ENCODE measurements at regions not wholly inside any gene's neighbourhood (a gene's known extent, or its start where the extent isn't known, plus 50 kb on each side); places are given as distances from the start of the nearest gene placed in this dataset.
A peak's percentile ranks its signal among the peaks of the same experiment; 100 is the strongest.

GRCh38 chr11:104582431-104582830 lies 315.8 kb downstream of the CASP12 start:
- no peak for DNase-seq

- DNase-seq: no peak
These were observed 316.8 kb downstream of the CASP12 start for GRCh38 chr11:104581246-104581980.

- no peak for DNase-seq
These were observed 324.7 kb downstream of the CASP12 start for GRCh38 chr11:104573441-104573990.

- no peak for DNase-seq
These were observed 326.0 kb downstream of the CASP12 start for GRCh38 chr11:104572279-104572678.

GRCh38 chr11:104570078-104570701 lies 328.1 kb downstream of the CASP12 start:
- no peak for DNase-seq

DNA sequence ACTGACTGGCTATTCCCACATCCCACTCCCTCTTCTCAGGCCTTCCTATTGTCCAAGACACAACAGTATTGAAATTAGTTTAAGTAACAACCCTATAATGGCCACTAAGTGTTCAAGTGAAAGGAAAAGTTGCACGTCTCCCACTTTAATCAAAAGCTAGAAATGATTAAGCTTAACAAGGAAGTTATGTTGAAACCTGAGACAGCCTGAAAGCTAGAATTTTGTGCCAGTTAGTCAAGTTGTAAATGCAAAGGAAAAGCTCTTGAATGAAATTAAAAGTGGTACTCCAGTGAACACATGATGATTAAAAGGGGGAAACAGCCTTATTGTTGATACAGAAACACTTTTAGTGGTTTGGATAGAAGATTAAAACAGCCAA lies 332.7 kb downstream of the CASP12 start:
- peak; percentile 22 for DNase-seq

- no peak for DNase-seq
These were observed 333.2 kb downstream of the CASP12 start for GRCh38 chr11:104564921-104565582.

GRCh38 chr11:104556606-104557301 lies 341.5 kb downstream of the CASP12 start:
- no peak for DNase-seq

DNA sequence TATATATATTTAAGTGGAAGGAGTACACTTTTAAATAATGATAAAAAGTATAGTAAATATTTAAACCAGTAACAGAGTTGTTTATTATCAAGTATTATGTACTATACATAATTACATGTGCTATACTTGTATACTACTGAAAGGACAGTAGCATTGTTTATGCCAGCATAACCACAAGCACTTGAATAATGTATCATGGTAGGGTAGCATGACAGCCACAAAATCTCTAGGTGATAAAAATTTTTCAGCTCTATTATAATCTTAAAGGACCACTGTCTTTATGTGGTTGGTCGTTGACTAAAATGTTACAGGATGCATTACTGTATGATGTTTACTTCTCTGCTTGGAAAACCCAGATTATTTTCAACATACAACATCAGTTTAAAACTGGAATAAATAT lies 349.2 kb downstream of the CASP12 start:
- no peak for DNase-seq

DNA sequence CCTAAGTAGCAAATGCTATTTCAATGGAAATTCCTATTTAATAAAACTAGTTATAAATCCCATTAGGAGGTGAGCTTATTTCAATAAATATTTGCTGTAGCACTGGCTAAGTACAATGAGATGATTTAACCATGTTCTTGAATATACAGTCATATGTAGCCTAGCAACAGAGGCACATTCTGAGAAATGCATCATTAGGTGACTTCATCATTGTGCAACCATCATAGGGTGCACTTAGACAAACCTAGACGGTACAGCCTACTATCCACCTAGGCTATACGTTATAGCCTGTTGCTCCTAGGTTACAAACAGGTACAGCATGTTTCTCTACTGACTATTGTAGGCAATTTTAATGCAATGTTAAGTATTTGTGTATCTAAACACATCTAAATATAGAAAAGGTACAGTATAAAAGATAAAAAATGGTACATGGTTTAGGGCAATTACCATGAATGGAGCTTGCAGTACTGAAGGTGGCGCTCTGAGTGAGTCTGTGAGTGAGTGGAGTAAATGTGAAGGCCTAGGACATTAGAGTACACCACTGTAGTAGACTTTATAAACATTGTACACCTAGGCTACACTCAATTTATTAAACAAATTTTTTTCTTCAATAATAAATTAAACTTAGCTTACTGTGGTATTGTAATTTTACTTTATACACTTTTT lies 350.1 kb downstream of the CASP12 start:
- no peak for DNase-seq

- no peak for DNase-seq
These were observed 351.8 kb downstream of the CASP12 start for GRCh38 chr11:104546501-104546900.

GRCh38 chr11:104541701-104542100 lies 356.6 kb downstream of the CASP12 start:
- DNase-seq: no peak

DNA sequence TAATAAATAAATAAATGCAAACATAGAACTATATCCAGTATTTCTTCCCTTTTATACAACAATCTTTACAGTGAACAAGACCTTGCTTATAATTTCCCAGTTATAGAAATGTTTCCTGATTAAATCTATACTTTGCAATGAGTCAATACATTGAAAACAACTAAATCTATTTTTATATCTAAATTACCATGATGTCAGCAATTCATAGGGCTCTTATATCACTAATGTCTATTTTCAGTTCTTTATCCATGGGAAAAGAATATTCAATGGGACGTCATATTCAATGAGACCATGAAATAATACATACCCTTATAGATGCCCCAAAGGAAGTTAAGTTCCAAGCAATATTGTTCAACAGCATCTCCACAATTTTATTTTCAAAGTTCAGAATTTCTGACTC lies 359.9 kb downstream of the CASP12 start:
- no peak for DNase-seq

DNA sequence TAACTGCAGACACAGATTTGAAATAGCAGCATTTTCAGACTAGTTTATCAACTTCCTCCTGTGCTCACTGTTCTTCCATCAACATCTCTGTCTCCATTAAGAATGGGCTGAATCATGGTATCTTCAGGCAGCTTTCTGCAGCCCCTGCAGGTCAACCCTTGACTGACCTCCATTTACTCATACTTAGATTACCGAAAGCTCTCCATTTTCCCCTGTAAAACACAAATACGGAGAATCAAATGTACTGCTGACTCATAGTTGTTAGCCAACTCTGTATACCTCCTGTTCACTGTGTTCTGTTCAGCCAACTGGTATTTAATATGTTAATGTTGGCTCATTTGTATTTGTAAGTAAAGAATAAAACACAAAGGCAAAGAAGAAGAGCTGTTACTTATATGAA lies 364.0 kb downstream of the CASP12 start:
- DNase-seq: peak; percentile 17

GRCh38 chr11:104531894-104532293 lies 366.4 kb downstream of the CASP12 start:
- DNase-seq: no peak

DNA sequence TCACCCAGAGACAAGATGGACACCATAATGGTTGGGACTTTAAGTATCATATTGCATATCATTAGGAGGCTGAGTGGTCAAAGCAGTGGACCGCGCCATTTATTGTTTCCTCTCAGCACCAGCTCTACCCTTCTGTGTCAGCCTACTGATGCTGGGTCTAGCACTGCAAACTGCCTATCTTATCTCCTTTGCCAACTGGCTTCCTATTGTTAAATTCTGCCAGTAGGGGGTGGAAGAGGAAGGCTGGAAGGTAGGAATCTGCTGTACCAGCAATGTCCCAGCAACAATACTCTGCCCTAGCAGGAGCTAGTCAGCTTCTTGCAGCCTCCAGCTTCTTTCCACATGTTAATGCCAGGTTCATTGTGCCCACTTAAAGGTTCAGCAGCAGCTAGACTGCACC lies 367.1 kb upstream of the PDGFD start:
- DNase-seq: peak; percentile 40

- DNase-seq: no peak
These were observed 366.0 kb upstream of the PDGFD start for GRCh38 chr11:104529906-104530305.

- no peak for DNase-seq
These were observed 365.3 kb upstream of the PDGFD start for GRCh38 chr11:104529213-104529612.

GRCh38 chr11:104526006-104526405 lies 362.1 kb upstream of the PDGFD start:
- DNase-seq: no peak

DNA sequence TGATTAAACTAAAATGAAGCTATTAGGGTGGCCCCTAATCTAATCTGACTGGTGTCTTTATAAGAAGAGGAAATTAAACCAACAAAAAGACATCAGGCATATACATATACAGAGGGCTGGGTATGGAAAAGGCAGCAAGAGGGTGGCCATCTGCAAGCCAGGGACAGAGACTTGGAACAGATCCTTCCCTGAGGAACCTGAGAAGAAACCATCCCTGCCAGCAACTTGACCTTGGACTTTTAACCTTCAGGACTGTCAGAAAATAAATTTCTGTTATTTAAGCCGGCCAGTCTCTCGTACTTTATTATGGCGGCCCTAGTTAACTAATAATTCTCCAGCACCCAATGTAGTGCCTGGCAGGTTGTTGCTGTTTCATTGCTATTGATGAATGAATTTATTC lies 361.5 kb upstream of the PDGFD start:
- DNase-seq: no peak

- DNase-seq: no peak
These were observed 360.3 kb upstream of the PDGFD start for GRCh38 chr11:104524254-104524653.

DNA sequence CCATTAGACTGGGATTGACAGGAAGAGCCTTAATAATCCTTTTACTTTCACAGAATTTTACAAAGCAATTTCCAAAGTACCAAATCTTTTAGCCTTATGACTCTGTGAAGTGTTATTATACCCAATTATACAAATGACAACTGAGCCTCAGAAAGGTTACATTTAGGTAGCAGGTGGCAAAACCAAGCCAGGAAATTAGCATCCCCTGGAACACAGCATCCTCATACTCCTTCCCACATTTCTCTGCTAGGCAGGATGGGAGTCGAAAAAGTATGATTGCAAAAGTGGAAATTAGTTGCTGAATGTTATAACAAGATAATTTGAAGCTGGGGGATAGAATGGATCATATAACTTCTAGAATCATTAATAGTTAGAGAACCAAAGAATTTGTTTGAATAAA lies 359.7 kb upstream of the PDGFD start:
- no peak for DNase-seq

GRCh38 chr11:104522650-104523049 lies 358.7 kb upstream of the PDGFD start:
- no peak for DNase-seq
